Loucy (cell line): ENCODE measurements at regions not wholly inside any gene's neighbourhood (a gene's known extent, or its start where the extent isn't known, plus 50 kb on each side); places are given as distances from the start of the nearest gene placed in this dataset.

Experiments
- EZH2phosphoT487 ChIP-seq: fragments of 200-600 bp; IDR thresholded peaks from 2 replicates; pipeline ENCODE4 v1.6.1; 2018; ENCODE audit warnings: antibody characterized with exemption, mild to moderate bottlenecking, moderate library complexity, borderline replicate concordance
- TF ChIP-seq, protein P1 (sequence below): fragments of 200-600 bp; sonication (generic); conservative IDR thresholded peaks from 2 replicates; pipeline ENCODE4 v1.5.1; 2014; ENCODE audit warnings: mild to moderate bottlenecking, antibody characterized with exemption, low read length

DNA sequence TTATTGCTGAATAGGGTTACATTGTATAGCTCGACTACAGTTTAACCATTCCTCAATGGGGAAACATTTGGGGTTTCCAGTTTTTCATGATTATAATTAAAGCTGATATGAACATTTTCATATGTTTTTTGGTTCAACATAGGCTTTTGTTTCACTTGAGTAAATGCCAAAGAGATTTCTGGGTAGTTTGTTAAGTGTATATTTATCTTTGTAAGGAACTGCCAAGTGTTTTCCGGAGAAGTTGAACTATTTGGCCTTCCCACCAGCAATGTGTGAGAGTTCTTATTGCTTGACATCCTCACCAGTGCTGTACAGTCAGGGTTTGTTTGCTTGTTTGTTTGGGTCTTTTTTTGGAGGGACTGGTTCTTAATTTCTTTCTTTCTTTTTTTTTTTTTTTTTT is 83.7 kb upstream of the RALY start:
- TF ChIP-seq EZH2phosphoT487, result no peak
- TF ChIP-seq, protein P1, sequence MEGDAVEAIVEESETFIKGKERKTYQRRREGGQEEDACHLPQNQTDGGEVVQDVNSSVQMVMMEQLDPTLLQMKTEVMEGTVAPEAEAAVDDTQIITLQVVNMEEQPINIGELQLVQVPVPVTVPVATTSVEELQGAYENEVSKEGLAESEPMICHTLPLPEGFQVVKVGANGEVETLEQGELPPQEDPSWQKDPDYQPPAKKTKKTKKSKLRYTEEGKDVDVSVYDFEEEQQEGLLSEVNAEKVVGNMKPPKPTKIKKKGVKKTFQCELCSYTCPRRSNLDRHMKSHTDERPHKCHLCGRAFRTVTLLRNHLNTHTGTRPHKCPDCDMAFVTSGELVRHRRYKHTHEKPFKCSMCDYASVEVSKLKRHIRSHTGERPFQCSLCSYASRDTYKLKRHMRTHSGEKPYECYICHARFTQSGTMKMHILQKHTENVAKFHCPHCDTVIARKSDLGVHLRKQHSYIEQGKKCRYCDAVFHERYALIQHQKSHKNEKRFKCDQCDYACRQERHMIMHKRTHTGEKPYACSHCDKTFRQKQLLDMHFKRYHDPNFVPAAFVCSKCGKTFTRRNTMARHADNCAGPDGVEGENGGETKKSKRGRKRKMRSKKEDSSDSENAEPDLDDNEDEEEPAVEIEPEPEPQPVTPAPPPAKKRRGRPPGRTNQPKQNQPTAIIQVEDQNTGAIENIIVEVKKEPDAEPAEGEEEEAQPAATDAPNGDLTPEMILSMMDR, result no peak
